Sigmoid colon (tissue), 4 donors: ENCODE measurements at regions not wholly inside any gene's neighbourhood (a gene's known extent, or its start where the extent isn't known, plus 50 kb on each side); places are given as distances from the start of the nearest gene placed in this dataset.

Experiments
- EP300 ChIP-seq, 4 donors: sonication (generic); formaldehyde crosslinking; IDR thresholded peaks; one replicate each; pipeline ENCODE4 v1.6.1; 2017; ENCODE audit warnings: antibody characterized with exemption in 4 of 4
- POLR2A ChIP-seq, 2 donors: fragments of 450-650 bp; IDR thresholded peaks; one replicate each; pipeline ENCODE4 v1.6.1; 2016; ENCODE audit warnings: antibody characterized with exemption in 2 of 2, mild to moderate bottlenecking in 2 of 2, moderate library complexity in 2 of 2
- POLR2AphosphoS5 ChIP-seq, 4 donors: sonication (generic); formaldehyde crosslinking; IDR thresholded peaks; one replicate each; pipeline ENCODE4 v1.6.1; 2017; ENCODE audit warnings: antibody characterized with exemption in 4 of 4
- TF ChIP-seq, protein P1 (sequence below), 4 experiments: fragments of 450-650 bp in 3 of 4; fragments of 200-600 bp in 1 of 4; IDR thresholded peaks; one replicate each; pipeline ENCODE4 v1.5.1; 2016 to 2019; ENCODE audit warnings: antibody characterized with exemption in 4 of 4, mild to moderate bottlenecking in 3 of 4, moderate library complexity in 2 of 4

DNA sequence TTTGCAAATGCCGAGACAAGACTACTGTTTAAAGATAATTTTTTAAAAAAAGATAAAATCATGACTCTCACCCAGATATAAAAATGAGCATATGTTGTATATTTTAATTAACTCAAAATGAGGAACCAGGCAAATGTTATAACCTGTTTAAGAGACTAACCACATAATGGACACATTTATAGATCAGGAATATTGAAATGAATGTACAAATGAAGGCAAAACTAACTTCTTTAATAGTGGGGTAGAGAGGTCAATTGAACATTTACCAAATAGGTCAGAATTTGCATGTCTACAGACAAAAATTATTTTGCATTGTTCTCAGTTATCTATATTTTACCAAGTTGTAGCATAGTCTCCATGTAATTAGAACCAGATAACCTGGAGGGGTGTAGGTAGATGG is 134.3 kb upstream of the PFN2 start:
- no peak for TF ChIP-seq POLR2A (IDR thresholded peaks at IDR 0.05)
- TF ChIP-seq EP300 (IDR thresholded peaks at IDR 0.05), result no peak
- TF ChIP-seq POLR2AphosphoS5 (IDR thresholded peaks at IDR 0.05), result no peak
- TF ChIP-seq, protein P1, sequence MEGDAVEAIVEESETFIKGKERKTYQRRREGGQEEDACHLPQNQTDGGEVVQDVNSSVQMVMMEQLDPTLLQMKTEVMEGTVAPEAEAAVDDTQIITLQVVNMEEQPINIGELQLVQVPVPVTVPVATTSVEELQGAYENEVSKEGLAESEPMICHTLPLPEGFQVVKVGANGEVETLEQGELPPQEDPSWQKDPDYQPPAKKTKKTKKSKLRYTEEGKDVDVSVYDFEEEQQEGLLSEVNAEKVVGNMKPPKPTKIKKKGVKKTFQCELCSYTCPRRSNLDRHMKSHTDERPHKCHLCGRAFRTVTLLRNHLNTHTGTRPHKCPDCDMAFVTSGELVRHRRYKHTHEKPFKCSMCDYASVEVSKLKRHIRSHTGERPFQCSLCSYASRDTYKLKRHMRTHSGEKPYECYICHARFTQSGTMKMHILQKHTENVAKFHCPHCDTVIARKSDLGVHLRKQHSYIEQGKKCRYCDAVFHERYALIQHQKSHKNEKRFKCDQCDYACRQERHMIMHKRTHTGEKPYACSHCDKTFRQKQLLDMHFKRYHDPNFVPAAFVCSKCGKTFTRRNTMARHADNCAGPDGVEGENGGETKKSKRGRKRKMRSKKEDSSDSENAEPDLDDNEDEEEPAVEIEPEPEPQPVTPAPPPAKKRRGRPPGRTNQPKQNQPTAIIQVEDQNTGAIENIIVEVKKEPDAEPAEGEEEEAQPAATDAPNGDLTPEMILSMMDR (IDR thresholded peaks at IDR 0.05), result no peak
